K562 (cell line): ENCODE measurements at regions not wholly inside any gene's neighbourhood (a gene's known extent, or its start where the extent isn't known, plus 50 kb on each side); places are given as distances from the start of the nearest gene placed in this dataset.

ENCODE experiments used
- CEBPB ChIP-seq: fragments of 450-650 bp; IDR thresholded peaks from 2 replicates; pipeline ENCODE4 v1.6.1; 2016; ENCODE audit warnings: missing genetic modification characterization, missing compliant biosample characterization
- CHD2 ChIP-seq: IDR thresholded peaks from 2 replicates; pipeline ENCODE4 v1.6.1; 2011; ENCODE audit warnings: low read depth, low read length
- EHMT2 ChIP-seq: fragments of 450-650 bp; IDR thresholded peaks from 2 replicates; pipeline ENCODE4 v1.6.1; 2018; ENCODE audit warnings: antibody characterized with exemption
- ELF2 ChIP-seq: fragments of 250-450 bp; sonication (Bioruptor Pico); IDR thresholded peaks from 2 replicates; pipeline ENCODE4 v1.5.0; 2021; ENCODE audit warnings: mild to moderate bottlenecking
- ESRRA ChIP-seq: fragments of 450-650 bp; IDR thresholded peaks from 2 replicates; pipeline ENCODE4 v1.6.1; 2014; ENCODE audit warnings: low read depth, mild to moderate bottlenecking, moderate library complexity, borderline replicate concordance
- GTF2E2 ChIP-seq: fragments of 200-800 bp; sonication (Bioruptor generic); IDR thresholded peaks from 2 replicates; pipeline ENCODE4 v1.6.1; 2016; ENCODE audit warnings: missing genetic modification characterization, missing compliant biosample characterization
- MEIS2 ChIP-seq: fragments of 450-650 bp; IDR thresholded peaks from 2 replicates; pipeline ENCODE4 v1.6.1; 2014; ENCODE audit warnings: mild to moderate bottlenecking; ENCODE audit not compliant: partially characterized antibody
- POLR2H ChIP-seq: IDR thresholded peaks from 2 replicates; pipeline ENCODE4 v1.6.1; 2016; ENCODE audit warnings: missing genetic modification characterization, low read depth, mild to moderate bottlenecking, control low read depth, missing compliant biosample characterization, moderate library complexity
- RAD51 ChIP-seq: fragments of 450-650 bp; IDR thresholded peaks from 2 replicates; pipeline ENCODE4 v1.7.1; 2016; ENCODE audit warnings: low read depth, mild to moderate bottlenecking, borderline replicate concordance
- RUNX1 ChIP-seq: sonication (generic); IDR thresholded peaks from 2 replicates; pipeline ENCODE4 v1.6.1; 2016; ENCODE audit warnings: antibody characterized with exemption, low read depth
- SMARCA5 ChIP-seq: fragments of 450-650 bp; IDR thresholded peaks from 2 replicates; pipeline ENCODE4 v1.6.1; 2016
- TBL1XR1 ChIP-seq, 2 experiments: IDR thresholded peaks; 2 replicates each; pipeline ENCODE4 v1.6.1; 2012; ENCODE audit warnings: improper control_type of control experiment in 2 of 2, low read length in 2 of 2, mild to moderate bottlenecking in 1 of 2
- WHSC1 ChIP-seq: IDR thresholded peaks from one replicate; pipeline ENCODE4 v1.6.1; 2012; ENCODE audit warnings: low read length, control low read depth, inconsistent platforms
- ZNF551 ChIP-seq: fragments of 250-450 bp; sonication (Bioruptor Pico); IDR thresholded peaks from 2 replicates; pipeline ENCODE4 v1.5.0; 2021; ENCODE audit warnings: mild to moderate bottlenecking, moderate library complexity
- ZSCAN32 ChIP-seq: fragments of 450-650 bp; formaldehyde crosslinking; IDR thresholded peaks from 2 replicates; pipeline ENCODE4 v1.4.0; 2020; ENCODE audit warnings: mild to moderate bottlenecking, moderate library complexity
- TF ChIP-seq, protein P1 (sequence below), 3 experiments: fragments of 200-800 bp in 1 of 3; fragments of 250-450 bp in 1 of 3; fragments of 450-650 bp in 1 of 3; sonication (Bioruptor Pico) in 1 of 3; sonication (Bioruptor generic) in 1 of 3; formaldehyde crosslinking in 1 of 3; IDR thresholded peaks; 2 replicates each; pipeline versions ENCODE4 v1.6.1 to v1.8.0; 2016 to 2022; ENCODE audit warnings: mild to moderate bottlenecking in 2 of 3, missing genetic modification characterization in 2 of 3, missing compliant biosample characterization in 1 of 3, moderate library complexity in 1 of 3

DNA sequence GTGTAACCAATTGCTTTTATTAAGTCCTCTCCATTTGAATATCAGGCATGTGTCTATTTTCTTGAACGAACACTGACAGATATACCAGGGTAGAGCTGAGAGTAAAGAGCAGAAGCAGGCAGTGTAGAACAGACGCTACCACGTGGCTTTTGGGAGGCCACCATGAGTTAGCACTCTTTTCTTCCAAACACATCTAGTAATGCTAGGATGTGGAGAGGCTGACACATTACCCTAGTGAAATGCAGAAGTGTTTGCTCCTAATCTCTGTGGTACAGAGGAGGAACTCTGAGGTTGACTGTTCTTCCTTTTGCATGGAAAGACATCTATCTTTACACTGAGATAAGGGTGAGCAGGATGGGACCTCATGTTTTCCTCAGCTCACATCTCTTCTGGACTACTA lies 216.3 kb downstream of the SATB1 start (continued):
- TF ChIP-seq RUNX1 (no peak), RAD51 (no peak), SMARCA5 (no peak), ZSCAN32 (CRISPR knock-in tag) (peak; percentile 52; the same call in 1 of the 2 replicates), ELF2 (CRISPR knock-in tag) (no peak), GTF2E2 (no peak), POLR2H (tag) (no peak), CEBPB (tag) (no peak), TBL1XR1 (IDR thresholded peaks at IDR 0.05; ENCODE audit: low read length in 2 of 2) (no peak), MEIS2 (peak; percentile 6), CHD2 (no peak), ZNF551 (no peak), ESRRA (no peak), WHSC1 (no peak), EHMT2 (no peak)
- TF ChIP-seq, protein P1, sequence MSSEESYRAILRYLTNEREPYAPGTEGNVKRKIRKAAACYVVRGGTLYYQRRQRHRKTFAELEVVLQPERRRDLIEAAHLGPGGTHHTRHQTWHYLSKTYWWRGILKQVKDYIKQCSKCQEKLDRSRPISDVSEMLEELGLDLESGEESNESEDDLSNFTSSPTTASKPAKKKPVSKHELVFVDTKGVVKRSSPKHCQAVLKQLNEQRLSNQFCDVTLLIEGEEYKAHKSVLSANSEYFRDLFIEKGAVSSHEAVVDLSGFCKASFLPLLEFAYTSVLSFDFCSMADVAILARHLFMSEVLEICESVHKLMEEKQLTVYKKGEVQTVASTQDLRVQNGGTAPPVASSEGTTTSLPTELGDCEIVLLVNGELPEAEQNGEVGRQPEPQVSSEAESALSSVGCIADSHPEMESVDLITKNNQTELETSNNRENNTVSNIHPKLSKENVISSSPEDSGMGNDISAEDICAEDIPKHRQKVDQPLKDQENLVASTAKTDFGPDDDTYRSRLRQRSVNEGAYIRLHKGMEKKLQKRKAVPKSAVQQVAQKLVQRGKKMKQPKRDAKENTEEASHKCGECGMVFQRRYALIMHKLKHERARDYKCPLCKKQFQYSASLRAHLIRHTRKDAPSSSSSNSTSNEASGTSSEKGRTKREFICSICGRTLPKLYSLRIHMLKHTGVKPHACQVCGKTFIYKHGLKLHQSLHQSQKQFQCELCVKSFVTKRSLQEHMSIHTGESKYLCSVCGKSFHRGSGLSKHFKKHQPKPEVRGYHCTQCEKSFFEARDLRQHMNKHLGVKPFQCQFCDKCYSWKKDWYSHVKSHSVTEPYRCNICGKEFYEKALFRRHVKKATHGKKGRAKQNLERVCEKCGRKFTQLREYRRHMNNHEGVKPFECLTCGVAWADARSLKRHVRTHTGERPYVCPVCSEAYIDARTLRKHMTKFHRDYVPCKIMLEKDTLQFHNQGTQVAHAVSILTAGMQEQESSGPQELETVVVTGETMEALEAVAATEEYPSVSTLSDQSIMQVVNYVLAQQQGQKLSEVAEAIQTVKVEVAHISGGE (CRISPR knock-in tag; IDR thresholded peaks at IDR 0.05), result peak in 1 of 3 experiments; percentile 38; a peak in 1 of 6 replicates
